Immature natural killer cell (primary cell): ENCODE measurements at regions not wholly inside any gene's neighbourhood (a gene's known extent, or its start where the extent isn't known, plus 50 kb on each side); places are given as distances from the start of the nearest gene placed in this dataset.
"Not testable (repeated sequence)": the region's sequence is repeated elsewhere in the genome, so short reads cannot be mapped to it uniquely, and the experiment has no call there.

ENCODE experiments used
- DNase-seq, 3 donors: peaks; one replicate each; pipeline ENCODE4 v3.0.0; 2022; ENCODE audit warnings: mixed read lengths in 1 of 3
- H3K27ac Mint-ChIP-seq, 6 donors: one replicate each; pipeline ENCODE4 v1.8.0; 2020; ENCODE audit warnings: mixed read lengths in 6 of 6, mild to moderate bottlenecking in 5 of 6, inconsistent platforms in 4 of 6, moderate library complexity in 3 of 6
- H3K27me3 Mint-ChIP-seq, 3 donors: one replicate each; pipeline ENCODE4 v1.8.0; 2020 to 2021; ENCODE audit warnings: low read depth in 3 of 3, mild to moderate bottlenecking in 3 of 3, mixed read lengths in 3 of 3, moderate library complexity in 3 of 3, inconsistent platforms in 1 of 3
- H3K36me3 Mint-ChIP-seq, 3 donors: one replicate each; pipeline ENCODE4 v1.8.0; 2020; ENCODE audit warnings: mixed read lengths in 3 of 3, inconsistent platforms in 2 of 3, mild to moderate bottlenecking in 2 of 3
- H3K4me1 Mint-ChIP-seq, 2 donors: one replicate each; pipeline ENCODE4 v1.8.0; 2020; ENCODE audit warnings: inconsistent platforms in 2 of 2, mild to moderate bottlenecking in 2 of 2, mixed read lengths in 2 of 2, moderate library complexity in 1 of 2
- H3K4me3 Mint-ChIP-seq, 5 donors: one replicate each; pipeline ENCODE4 v1.8.0; 2020; ENCODE audit warnings: mild to moderate bottlenecking in 5 of 5, mixed read lengths in 5 of 5, inconsistent platforms in 3 of 5, moderate library complexity in 3 of 5
- H3K9me3 Mint-ChIP-seq, 6 donors: one replicate each; pipeline ENCODE4 v1.8.0; 2020; ENCODE audit warnings: mild to moderate bottlenecking in 6 of 6, mixed read lengths in 6 of 6, inconsistent platforms in 4 of 6, moderate library complexity in 3 of 6

GRCh38 chr1:219083631-219084030 lies 90.0 kb upstream of the LYPLAL1 start:
- Mint-ChIP-seq H3K4me3 (no peak overlapping the region), H3K27ac (no peak overlapping the region), H3K9me3 (peaks cover 0 to 11% (median 6%) of the 10 kb centered on the region in 6 donors), H3K36me3 (no peaks in the 10 kb centered on the region), H3K27me3 (peaks cover 0 to 3% (median 0%) of the 10 kb centered on the region in 3 donors), H3K4me1 (no peaks in the 10 kb centered on the region)
- DNase-seq, result no peak

GRCh38 chr1:219085082-219085481 lies 88.6 kb upstream of the LYPLAL1 start:
- H3K9me3 Mint-ChIP-seq, result peaks cover 0 to 15% (median 9%) of the 10 kb centered on the region in 6 donors
- H3K4me3 Mint-ChIP-seq, result no peak overlapping the region
- H3K36me3 Mint-ChIP-seq, result no peaks in the 10 kb centered on the region
- H3K4me1 Mint-ChIP-seq, result no peaks in the 10 kb centered on the region
- H3K27ac Mint-ChIP-seq, result no peak overlapping the region
- H3K27me3 Mint-ChIP-seq, result peaks cover 0 to 3% (median 0%) of the 10 kb centered on the region in 3 donors
- no peak for DNase-seq

GRCh38 chr1:219085988-219086387 lies 87.7 kb upstream of the LYPLAL1 start:
- peaks cover 0 to 5% (median 0%) of the 10 kb centered on the region in 3 donors for H3K27me3 Mint-ChIP-seq
- no peaks in the 10 kb centered on the region for H3K36me3 Mint-ChIP-seq
- H3K9me3 Mint-ChIP-seq, result peaks cover 0 to 15% (median 9%) of the 10 kb centered on the region in 6 donors
- no peak for DNase-seq
- H3K27ac Mint-ChIP-seq, result no peak overlapping the region
- no peaks in the 10 kb centered on the region for H3K4me1 Mint-ChIP-seq
- no peak overlapping the region for H3K4me3 Mint-ChIP-seq

GRCh38 chr1:219086956-219087469 lies 86.7 kb upstream of the LYPLAL1 start:
- H3K36me3 Mint-ChIP-seq, result no peaks in the 10 kb centered on the region
- peaks cover 0 to 2% (median 0%) of the 10 kb centered on the region in 3 donors for H3K27me3 Mint-ChIP-seq
- H3K27ac Mint-ChIP-seq, result no peak overlapping the region
- H3K4me1 Mint-ChIP-seq, result no peaks in the 10 kb centered on the region
- DNase-seq, result no peak
- H3K4me3 Mint-ChIP-seq, result no peak overlapping the region
- H3K9me3 Mint-ChIP-seq, result peaks cover 0 to 15% (median 10%) of the 10 kb centered on the region in 6 donors

- Mint-ChIP-seq H3K27ac (no peak overlapping the region), H3K9me3 (peaks cover 0 to 21% (median 10%) of the 10 kb centered on the region in 6 donors), H3K36me3 (no peaks in the 10 kb centered on the region), H3K4me3 (no peak overlapping the region), H3K4me1 (no peaks in the 10 kb centered on the region), H3K27me3 (peaks cover 0 to 2% (median 0%) of the 10 kb centered on the region in 3 donors)
- DNase-seq, result no peak
Measured at GRCh38 chr1:219088778-219089557, 84.7 kb upstream of the LYPLAL1 start.

GRCh38 chr1:219090607-219091006 lies 83.1 kb upstream of the LYPLAL1 start:
- Mint-ChIP-seq H3K9me3 (peaks cover 0 to 17% (median 9%) of the 10 kb centered on the region in 6 donors), H3K27me3 (peaks cover 0 to 2% (median 0%) of the 10 kb centered on the region in 3 donors), H3K4me3 (no peak overlapping the region), H3K4me1 (no peaks in the 10 kb centered on the region), H3K27ac (no peak overlapping the region), H3K36me3 (no peaks in the 10 kb centered on the region)
- DNase-seq, result no peak

- peaks cover 0 to 19% (median 10%) of the 10 kb centered on the region in 6 donors for H3K9me3 Mint-ChIP-seq
- H3K4me1 Mint-ChIP-seq, result no peaks in the 10 kb centered on the region
- H3K36me3 Mint-ChIP-seq, result no peaks in the 10 kb centered on the region
- H3K27me3 Mint-ChIP-seq, result peaks cover 0 to 5% (median 1%) of the 10 kb centered on the region in 3 donors
- no peak overlapping the region for H3K27ac Mint-ChIP-seq
- DNase-seq, result no peak
- H3K4me3 Mint-ChIP-seq, result no peak overlapping the region
Measured at GRCh38 chr1:219092206-219092605, 81.5 kb upstream of the LYPLAL1 start.

GRCh38 chr1:219099307-219099706 lies 74.4 kb upstream of the LYPLAL1 start:
- peaks cover 0 to 6% (median 2%) of the 10 kb centered on the region in 6 donors for H3K9me3 Mint-ChIP-seq
- no peaks in the 10 kb centered on the region for H3K4me1 Mint-ChIP-seq
- peaks cover 0 to 5% (median 1%) of the 10 kb centered on the region in 3 donors for H3K27me3 Mint-ChIP-seq
- H3K4me3 Mint-ChIP-seq, result no peak overlapping the region
- no peak overlapping the region for H3K27ac Mint-ChIP-seq
- DNase-seq, result no peak
- no peaks in the 10 kb centered on the region for H3K36me3 Mint-ChIP-seq

GRCh38 chr1:219100059-219100458 lies 73.6 kb upstream of the LYPLAL1 start:
- Mint-ChIP-seq H3K4me3 (no peak overlapping the region), H3K27ac (no peak overlapping the region), H3K9me3 (peaks cover 0 to 6% (median 2%) of the 10 kb centered on the region in 6 donors), H3K36me3 (no peaks in the 10 kb centered on the region), H3K27me3 (peaks cover 0 to 5% (median 1%) of the 10 kb centered on the region in 3 donors), H3K4me1 (no peaks in the 10 kb centered on the region)
- no peak for DNase-seq

- H3K36me3 Mint-ChIP-seq, DNase-seq, H3K4me1 Mint-ChIP-seq, H3K4me3 Mint-ChIP-seq, H3K27me3 Mint-ChIP-seq, H3K27ac Mint-ChIP-seq: not testable (repeated sequence)
- peaks cover 0 to 10% (median 3%) of the 10 kb centered on the region in 6 donors for H3K9me3 Mint-ChIP-seq
Measured at GRCh38 chr1:219102466-219102865, 71.2 kb upstream of the LYPLAL1 start.

- Mint-ChIP-seq H3K4me1 (no peaks in the 10 kb centered on the region), H3K27me3 (peaks cover 0 to 2% (median 2%) of the 10 kb centered on the region in 3 donors), H3K4me3 (no peak overlapping the region), H3K36me3 (no peaks in the 10 kb centered on the region), H3K9me3 (peaks cover 4 to 38% (median 9%) of the 10 kb centered on the region in 6 donors), H3K27ac (no peak overlapping the region)
- DNase-seq, result no peak
Measured at GRCh38 chr1:219105893-219106292, 67.8 kb upstream of the LYPLAL1 start.

GRCh38 chr1:219109424-219110018 lies 64.2 kb upstream of the LYPLAL1 start:
- Mint-ChIP-seq H3K4me1 (no peaks in the 10 kb centered on the region), H3K27ac (no peak overlapping the region), H3K4me3 (no peak overlapping the region), H3K36me3 (peaks cover 0 to 4% (median 0%) of the 10 kb centered on the region in 3 donors), H3K9me3 (peaks cover 9 to 56% (median 21%) of the 10 kb centered on the region in 6 donors), H3K27me3 (peaks cover 0 to 2% (median 0%) of the 10 kb centered on the region in 3 donors)
- DNase-seq, result no peak

- no peak overlapping the region for H3K4me3 Mint-ChIP-seq
- peaks cover 0 to 4% (median 0%) of the 10 kb centered on the region in 3 donors for H3K36me3 Mint-ChIP-seq
- no peaks in the 10 kb centered on the region for H3K27me3 Mint-ChIP-seq
Measured at GRCh38 chr1:219113261-219113660, 60.4 kb upstream of the LYPLAL1 start.

GRCh38 chr1:219114014-219114413 lies 59.7 kb upstream of the LYPLAL1 start:
- H3K27me3 Mint-ChIP-seq, result no peaks in the 10 kb centered on the region
- peaks cover 8 to 45% (median 18%) of the 10 kb centered on the region in 6 donors for H3K9me3 Mint-ChIP-seq
- H3K27ac Mint-ChIP-seq, result no peak overlapping the region
- H3K4me1 Mint-ChIP-seq, result no peaks in the 10 kb centered on the region
- H3K4me3 Mint-ChIP-seq, result no peak overlapping the region
- DNase-seq, result no peak
- peaks cover 0 to 4% (median 0%) of the 10 kb centered on the region in 3 donors for H3K36me3 Mint-ChIP-seq

More at GRCh38 chr1:219113261-219113660, 60.4 kb upstream of the LYPLAL1 start:
- Mint-ChIP-seq H3K27ac (no peak overlapping the region), H3K9me3 (peaks cover 9 to 53% (median 22%) of the 10 kb centered on the region in 6 donors), H3K4me1 (no peaks in the 10 kb centered on the region)
- DNase-seq, result no peak
